ENCODE measurements at regions not wholly inside any gene's neighbourhood (a gene's known extent, or its start where the extent isn't known, plus 50 kb on each side); places are given as distances from the start of the nearest gene placed in this dataset.
"Not testable (repeated sequence)": the region's sequence is repeated elsewhere in the genome, so short reads cannot be mapped to it uniquely, and the experiment has no call there.

DNA sequence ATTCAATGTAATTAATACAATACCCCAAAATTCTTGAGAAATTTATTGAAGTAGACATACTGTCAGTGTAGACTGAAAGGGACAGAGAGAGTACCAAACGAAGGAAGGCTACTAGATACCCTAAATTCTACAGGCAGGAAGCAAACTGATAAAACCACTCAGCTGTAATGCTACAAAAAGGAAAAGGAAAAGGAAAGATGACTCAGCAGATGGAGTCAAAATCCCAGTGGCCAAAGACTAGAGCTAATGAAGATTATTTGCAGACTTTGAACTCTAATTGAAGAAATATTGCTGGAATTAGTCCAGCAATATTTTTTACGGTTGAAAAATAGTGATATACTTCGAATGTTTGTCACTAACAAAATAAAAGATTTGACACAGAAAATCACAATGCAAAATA lies 671.9 kb downstream of the BRINP3 start:
- H3K27ac Mint-ChIP-seq, result no peak overlapping the region
- H3K4me1 Mint-ChIP-seq (ENCODE audit: low read depth), result peaks cover 2% of the 10 kb centered on the region
- no peaks in the 10 kb centered on the region for H3K36me3 Mint-ChIP-seq (ENCODE audit: insufficient read depth)
- no peaks in the 10 kb centered on the region for H3K9me3 Mint-ChIP-seq (ENCODE audit: low read depth)
- TF ChIP-seq, protein P1, sequence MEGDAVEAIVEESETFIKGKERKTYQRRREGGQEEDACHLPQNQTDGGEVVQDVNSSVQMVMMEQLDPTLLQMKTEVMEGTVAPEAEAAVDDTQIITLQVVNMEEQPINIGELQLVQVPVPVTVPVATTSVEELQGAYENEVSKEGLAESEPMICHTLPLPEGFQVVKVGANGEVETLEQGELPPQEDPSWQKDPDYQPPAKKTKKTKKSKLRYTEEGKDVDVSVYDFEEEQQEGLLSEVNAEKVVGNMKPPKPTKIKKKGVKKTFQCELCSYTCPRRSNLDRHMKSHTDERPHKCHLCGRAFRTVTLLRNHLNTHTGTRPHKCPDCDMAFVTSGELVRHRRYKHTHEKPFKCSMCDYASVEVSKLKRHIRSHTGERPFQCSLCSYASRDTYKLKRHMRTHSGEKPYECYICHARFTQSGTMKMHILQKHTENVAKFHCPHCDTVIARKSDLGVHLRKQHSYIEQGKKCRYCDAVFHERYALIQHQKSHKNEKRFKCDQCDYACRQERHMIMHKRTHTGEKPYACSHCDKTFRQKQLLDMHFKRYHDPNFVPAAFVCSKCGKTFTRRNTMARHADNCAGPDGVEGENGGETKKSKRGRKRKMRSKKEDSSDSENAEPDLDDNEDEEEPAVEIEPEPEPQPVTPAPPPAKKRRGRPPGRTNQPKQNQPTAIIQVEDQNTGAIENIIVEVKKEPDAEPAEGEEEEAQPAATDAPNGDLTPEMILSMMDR (IDR thresholded peaks at IDR 0.05; ENCODE audit: unreplicated experiment), result no peak
- H3K4me3 Mint-ChIP-seq (ENCODE audit: low read depth), result no peak overlapping the region
- H3K27me3 Mint-ChIP-seq, result no peaks in the 10 kb centered on the region
- DNase-seq (ENCODE audit: low spot score, unreplicated experiment), result no peak

DNA sequence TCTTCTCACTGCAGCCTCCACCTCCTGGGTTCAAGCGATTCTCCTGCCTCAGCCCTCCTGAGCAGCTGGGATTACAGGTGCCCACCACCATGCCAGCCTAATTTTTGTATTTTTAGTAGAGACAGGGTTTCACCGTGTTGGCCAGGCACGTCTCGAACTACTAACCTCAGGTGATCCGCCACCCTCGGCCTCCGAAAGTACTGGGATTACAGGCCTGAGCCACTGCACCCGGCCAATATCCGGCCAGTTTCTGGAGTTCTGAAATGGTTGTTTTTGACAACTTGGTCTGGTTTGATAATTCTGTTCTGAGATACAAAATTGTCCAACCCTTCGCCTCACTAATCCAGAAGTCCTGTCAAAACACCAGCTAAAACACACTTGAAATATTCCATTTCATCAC lies 667.0 kb downstream of the BRINP3 start:
- not testable (repeated sequence) for H3K36me3 Mint-ChIP-seq (ENCODE audit: insufficient read depth)

DNA sequence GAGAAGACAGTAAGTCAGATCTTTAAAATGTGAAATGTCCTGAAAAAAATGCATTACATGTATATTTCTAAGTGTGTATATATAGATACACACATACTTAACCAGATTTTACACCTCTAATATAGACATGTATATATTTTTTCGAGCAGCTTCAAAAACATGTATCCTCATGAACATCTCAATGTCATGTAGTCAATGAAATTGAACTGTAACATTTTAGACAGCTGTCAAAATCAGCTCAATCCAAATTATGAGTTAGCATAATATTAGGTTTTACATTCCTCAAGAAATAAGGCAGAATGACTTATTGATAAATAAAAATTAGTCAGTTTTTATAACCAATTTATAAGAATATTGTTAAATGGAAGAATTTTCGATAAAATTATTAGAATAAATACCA lies 665.7 kb downstream of the BRINP3 start:
- TF ChIP-seq, protein P1 (IDR thresholded peaks at IDR 0.05; ENCODE audit: unreplicated experiment), result no peak
- Mint-ChIP-seq H3K4me3 (ENCODE audit: low read depth) (no peak overlapping the region), H3K9me3 (ENCODE audit: low read depth) (no peaks in the 10 kb centered on the region), H3K27me3 (no peaks in the 10 kb centered on the region), H3K4me1 (ENCODE audit: low read depth) (no peaks in the 10 kb centered on the region), H3K27ac (no peak overlapping the region), H3K36me3 (ENCODE audit: insufficient read depth) (no peaks in the 10 kb centered on the region)
- no peak for DNase-seq (ENCODE audit: low spot score, unreplicated experiment)

More for the DNA sequence above, 667.0 kb downstream of the BRINP3 start:
- H3K4me1 Mint-ChIP-seq (ENCODE audit: low read depth); H3K9me3 Mint-ChIP-seq (ENCODE audit: low read depth); H3K27ac Mint-ChIP-seq; H3K27me3 Mint-ChIP-seq; H3K4me3 Mint-ChIP-seq (ENCODE audit: low read depth); DNase-seq (ENCODE audit: low spot score, unreplicated experiment): not testable (repeated sequence)

DNA sequence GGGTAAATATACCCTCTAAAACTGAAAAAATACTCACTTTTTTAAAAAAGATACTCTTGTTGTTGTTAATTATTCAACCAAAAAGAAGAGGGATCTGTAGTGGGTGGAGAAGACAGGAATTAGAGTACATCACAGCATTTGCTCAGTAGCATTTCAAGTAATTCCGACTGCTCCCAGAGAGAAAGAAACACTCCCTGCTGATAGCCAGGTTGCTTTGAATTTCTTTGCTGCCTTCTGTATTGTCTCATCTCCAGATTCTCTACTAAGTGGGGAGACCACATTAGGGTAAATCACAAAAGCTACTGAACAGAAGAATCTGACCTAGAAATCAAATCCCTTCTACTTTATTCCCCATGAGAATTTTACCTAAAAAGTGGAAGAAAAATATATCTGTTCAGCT lies 661.1 kb downstream of the BRINP3 start:
- TF ChIP-seq, protein P1 (IDR thresholded peaks at IDR 0.05; ENCODE audit: unreplicated experiment), result no peak
- DNase-seq (ENCODE audit: low spot score, unreplicated experiment), result no peak
- Mint-ChIP-seq H3K27me3 (no peaks in the 10 kb centered on the region), H3K36me3 (ENCODE audit: insufficient read depth) (no peaks in the 10 kb centered on the region), H3K27ac (no peak overlapping the region), H3K4me1 (ENCODE audit: low read depth) (no peaks in the 10 kb centered on the region), H3K9me3 (ENCODE audit: low read depth) (no peaks in the 10 kb centered on the region), H3K4me3 (ENCODE audit: low read depth) (no peak overlapping the region)

DNA sequence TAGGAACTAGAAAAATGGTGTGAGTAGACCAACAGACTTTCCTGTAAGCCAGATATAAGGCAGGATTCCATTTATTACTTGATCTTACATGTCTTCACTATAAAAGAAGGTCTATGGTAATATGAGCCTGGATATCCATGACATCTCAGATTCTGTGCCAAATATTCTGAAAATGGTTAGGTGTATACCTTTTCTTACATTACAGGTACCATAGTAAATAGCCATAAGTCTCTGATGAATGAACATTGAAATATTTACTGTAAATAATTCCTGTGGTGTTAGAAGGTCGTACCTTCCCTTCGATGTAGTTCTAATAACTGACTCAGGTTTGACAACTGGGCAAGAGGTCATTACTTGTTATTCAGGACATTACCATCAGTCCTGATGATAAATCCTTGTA lies 657.9 kb downstream of the BRINP3 start:
- TF ChIP-seq, protein P1 (IDR thresholded peaks at IDR 0.05; ENCODE audit: unreplicated experiment), result no peak
- no peaks in the 10 kb centered on the region for H3K36me3 Mint-ChIP-seq (ENCODE audit: insufficient read depth)
- H3K4me1 Mint-ChIP-seq (ENCODE audit: low read depth), result no peaks in the 10 kb centered on the region
- H3K27me3 Mint-ChIP-seq, result no peaks in the 10 kb centered on the region
- H3K4me3 Mint-ChIP-seq (ENCODE audit: low read depth), result no peak overlapping the region
- no peak overlapping the region for H3K27ac Mint-ChIP-seq
- H3K9me3 Mint-ChIP-seq (ENCODE audit: low read depth), result no peaks in the 10 kb centered on the region
- no peak for DNase-seq (ENCODE audit: low spot score, unreplicated experiment)

DNA sequence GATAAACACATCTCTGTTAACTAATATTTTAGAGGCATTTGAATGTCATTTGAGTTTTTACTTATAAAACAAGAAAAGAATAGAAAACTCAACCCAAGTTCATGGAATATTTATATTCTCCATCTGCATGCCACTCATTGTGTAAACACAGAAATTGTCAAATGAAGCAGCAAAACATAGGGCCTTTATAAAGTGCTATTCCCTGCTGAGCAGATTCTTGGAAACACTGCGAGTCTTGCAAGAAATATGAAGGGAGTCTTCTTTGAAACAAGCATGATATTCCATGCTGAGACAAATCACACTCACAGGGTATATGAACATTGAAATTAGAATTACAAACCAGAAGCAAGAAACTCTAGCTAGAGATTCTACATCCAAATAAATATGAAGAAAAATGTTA lies 655.8 kb downstream of the BRINP3 start:
- DNase-seq (ENCODE audit: low spot score, unreplicated experiment), result no peak
- Mint-ChIP-seq H3K4me1 (ENCODE audit: low read depth) (no peaks in the 10 kb centered on the region), H3K9me3 (ENCODE audit: low read depth) (peaks cover 4% of the 10 kb centered on the region), H3K4me3 (ENCODE audit: low read depth) (no peak overlapping the region), H3K27me3 (no peaks in the 10 kb centered on the region), H3K36me3 (ENCODE audit: insufficient read depth) (no peaks in the 10 kb centered on the region), H3K27ac (no peak overlapping the region)
- TF ChIP-seq, protein P1 (IDR thresholded peaks at IDR 0.05; ENCODE audit: unreplicated experiment), result no peak

Measured in progenitor cell of endocrine pancreas (in vitro differentiated cells).